ENCODE measurements at regions not wholly inside any gene's neighbourhood (a gene's known extent, or its start where the extent isn't known, plus 50 kb on each side); places are given as distances from the start of the nearest gene placed in this dataset.

GRCh38 chr5:2126512-2126911, 243.8 kb upstream of the IRX4 start:
- Histone ChIP-seq H3K79me2 (replicated peaks; ENCODE audit: insufficient read depth, low read length) (no peaks in the 10 kb centered on the region), H3F3A (ENCODE audit: insufficient read depth, low read length, poor library complexity, severe bottlenecking) (no peaks in the 10 kb centered on the region), H3K36me3 (ENCODE audit: insufficient read depth, low read length) (no peaks in the 10 kb centered on the region), H3K9me3 (ENCODE audit: low read length) (peaks cover 2% of the 10 kb centered on the region), H3K27me3 (ENCODE audit: insufficient read depth, low read depth, low read length) (no peaks in the 10 kb centered on the region), H3K4me3 (ENCODE audit: low read length) (no peak overlapping the region), H3K9ac (ENCODE audit: low read length) (no peak overlapping the region), H3K27ac (ENCODE audit: low read length) (no peak overlapping the region), H2AFZ (ENCODE audit: low read depth, low read length) (no peak overlapping the region), H3K9me2 (ENCODE audit: insufficient read depth, low read length) (no peaks in the 10 kb centered on the region), H3K4me2 (ENCODE audit: low read length) (no peak overlapping the region), H4K20me1 (ENCODE audit: insufficient read depth) (no peaks in the 10 kb centered on the region)
- TF ChIP-seq EP300 (conservative IDR thresholded peaks at IDR 0.05; ENCODE audit: poor library complexity, severe bottlenecking): no peak
- TF ChIP-seq CTCF (IDR thresholded peaks at IDR 0.05; ENCODE audit: poor library complexity, severe bottlenecking): no peak

GRCh38 chr5:2125901-2126265, 243.2 kb upstream of the IRX4 start:
- TF ChIP-seq POLR2AphosphoS5 (IDR thresholded peaks at IDR 0.05) (no peak), MXI1 (conservative IDR thresholded peaks at IDR 0.05; ENCODE audit: poor library complexity, severe bottlenecking) (no peak), RAD21 (conservative IDR thresholded peaks at IDR 0.05) (no peak), EZH2 (IDR thresholded peaks at IDR 0.05; ENCODE audit: borderline replicate concordance, insufficient read depth, low read length, poor library complexity, severe bottlenecking) (no peak), CTCF (IDR thresholded peaks at IDR 0.05; ENCODE audit: poor library complexity, severe bottlenecking) (no peak), TAF1 (IDR thresholded peaks at IDR 0.05; ENCODE audit: low read depth) (no peak), SMC3 (conservative IDR thresholded peaks at IDR 0.05; ENCODE audit: poor library complexity) (no peak), REST (IDR thresholded peaks at IDR 0.05; ENCODE audit: borderline replicate concordance) (no peak)
- Histone ChIP-seq H3K36me3 (ENCODE audit: insufficient read depth, low read length) (no peaks in the 10 kb centered on the region), H3K4me3 (ENCODE audit: low read length) (peak overlapping the region; percentile 52), H3K4me2 (ENCODE audit: low read length) (no peak overlapping the region), H4K20me1 (ENCODE audit: insufficient read depth) (no peaks in the 10 kb centered on the region), H3K27ac (ENCODE audit: low read length) (no peak overlapping the region), H3K9me2 (ENCODE audit: insufficient read depth, low read length) (no peaks in the 10 kb centered on the region), H3K9me3 (ENCODE audit: low read length) (peaks cover 2% of the 10 kb centered on the region), H3K27me3 (ENCODE audit: insufficient read depth, low read depth, low read length) (no peaks in the 10 kb centered on the region), H3K79me2 (replicated peaks; ENCODE audit: insufficient read depth, low read length) (no peaks in the 10 kb centered on the region), H3K9ac (ENCODE audit: low read length) (no peak overlapping the region), H3F3A (ENCODE audit: insufficient read depth, low read length, poor library complexity, severe bottlenecking) (no peaks in the 10 kb centered on the region), H2AFZ (ENCODE audit: low read depth, low read length) (no peak overlapping the region)

All from neural cell (in vitro differentiated cells).